Hepatocyte (in vitro differentiated cells): ENCODE measurements at regions not wholly inside any gene's neighbourhood (a gene's known extent, or its start where the extent isn't known, plus 50 kb on each side); places are given as distances from the start of the nearest gene placed in this dataset.

ENCODE experiments used
- DNase-seq: peaks from one replicate; pipeline ENCODE4 v3.0.0-alpha.2; 2016; ENCODE audit warnings: low spot score
- H2AFZ ChIP-seq: fragments of 200-600 bp; sonication (generic); 2 replicates; pipeline ENCODE4 v1.6.0; 2016; ENCODE audit warnings: antibody characterized with exemption, mild to moderate bottlenecking
- H3K27ac ChIP-seq: fragments of 200-600 bp; sonication (generic); 2 replicates; pipeline ENCODE4 v1.5.1; 2016; ENCODE audit warnings: mild to moderate bottlenecking
- H3K27me3 ChIP-seq: fragments of 200-600 bp; sonication (generic); 2 replicates; pipeline ENCODE4 v1.6.1; 2016
- H3K36me3 ChIP-seq: fragments of 200-600 bp; sonication (generic); replicated peaks from 2 replicates; pipeline ENCODE4 v1.5.1; 2016; ENCODE audit warnings: low read depth; ENCODE audit not compliant: insufficient read depth
- H3K4me1 ChIP-seq: fragments of 200-600 bp; sonication (generic); 2 replicates; pipeline ENCODE4 v1.5.1; 2016; ENCODE audit warnings: mild to moderate bottlenecking, moderate library complexity; ENCODE audit not compliant: insufficient read depth
- H3K4me2 ChIP-seq: fragments of 200-600 bp; sonication (generic); 2 replicates; pipeline ENCODE4 v1.6.0; 2016
- H3K4me3 ChIP-seq: fragments of 200-600 bp; sonication (generic); 2 replicates; pipeline ENCODE4 v1.5.1; 2016; ENCODE audit warnings: mild to moderate bottlenecking
- H3K79me2 ChIP-seq: fragments of 200-600 bp; sonication (generic); 2 replicates; pipeline ENCODE4 v1.6.0; 2017; ENCODE audit warnings: mild to moderate bottlenecking
- H3K9me2 ChIP-seq: fragments of 200-600 bp; sonication (generic); replicated peaks from 2 replicates; pipeline ENCODE4 v1.6.0; 2017; ENCODE audit warnings: mild to moderate bottlenecking; ENCODE audit not compliant: insufficient read depth
- H3K9me3 ChIP-seq: fragments of 200-600 bp; sonication (generic); 2 replicates; pipeline ENCODE4 v1.5.1; 2016; ENCODE audit warnings: low read depth, mild to moderate bottlenecking
- H4K20me1 ChIP-seq: fragments of 200-600 bp; sonication (generic); 2 replicates; pipeline ENCODE4 v1.6.0; 2016; ENCODE audit warnings: mild to moderate bottlenecking; ENCODE audit not compliant: insufficient read depth, poor library complexity, severe bottlenecking
- CTCF ChIP-seq: fragments of 200-600 bp; sonication (generic); IDR thresholded peaks from 2 replicates; pipeline ENCODE4 v1.5.1; 2016; ENCODE audit warnings: antibody characterized with exemption, mild to moderate bottlenecking; ENCODE audit not compliant: poor library complexity
- EZH2 ChIP-seq: fragments of 200-600 bp; sonication (generic); IDR thresholded peaks from 2 replicates; pipeline ENCODE4 v1.6.1; 2016; ENCODE audit warnings: antibody characterized with exemption, mild to moderate bottlenecking, borderline replicate concordance
- EZH2phosphoT487 ChIP-seq: fragments of 200-600 bp; sonication (generic); IDR thresholded peaks from one replicate; pipeline ENCODE4 v1.6.1; 2018; ENCODE audit warnings: antibody characterized with exemption, mild to moderate bottlenecking, low read depth, moderate library complexity; ENCODE audit not compliant: unreplicated experiment, severe bottlenecking
- WGBS: methylation state at CpG from one replicate; pipeline ENCODE4 v1.1.6; 2016; ENCODE audit warnings: low lambda C conversion rate; ENCODE audit errors: missing lambda C conversion rate; 5-methylcytosine and 5-hydroxymethylcytosine counted together

- Histone ChIP-seq H3K4me1 (peaks cover 4% of the 10 kb centered on the region), H3K36me3 (no peaks in the 10 kb centered on the region), H3K9me3 (no peaks in the 10 kb centered on the region), H4K20me1 (no peaks in the 10 kb centered on the region), H3K27me3 (no peaks in the 10 kb centered on the region), H2AFZ (no peak overlapping the region), H3K79me2 (no peaks in the 10 kb centered on the region), H3K9me2 (no peaks in the 10 kb centered on the region), H3K4me3 (no peak overlapping the region), H3K27ac (peak overlapping the region; percentile 55), H3K4me2 (no peak overlapping the region)
- WGBS = 85% methylated on average over 29 of the region's 31 CpGs
- TF ChIP-seq CTCF = no peak
- no peak for DNase-seq
These were observed 56.6 kb upstream of the SMOC2 start for GRCh38 chr6:168384045-168385036.

- no peak overlapping the region for H3K4me2 ChIP-seq
- no peaks in the 10 kb centered on the region for H3K27me3 ChIP-seq
- H3K36me3 ChIP-seq = no peaks in the 10 kb centered on the region
- H3K9me3 ChIP-seq = no peaks in the 10 kb centered on the region
- TF ChIP-seq CTCF (no peak), EZH2 (no peak), EZH2phosphoT487 (no peak)
- DNase-seq = no peak
- WGBS = 63% methylated on average over 18 of the region's 18 CpGs
- H3K4me3 ChIP-seq = no peak overlapping the region
- H3K27ac ChIP-seq = peak overlapping the region; percentile 55
- H3K79me2 ChIP-seq = no peaks in the 10 kb centered on the region
- peaks cover 4% of the 10 kb centered on the region for H3K4me1 ChIP-seq
- H3K9me2 ChIP-seq = no peaks in the 10 kb centered on the region
- no peak overlapping the region for H2AFZ ChIP-seq
- no peaks in the 10 kb centered on the region for H4K20me1 ChIP-seq
These were observed 55.8 kb upstream of the SMOC2 start for GRCh38 chr6:168385037-168385759.

- no peaks in the 10 kb centered on the region for H3K9me2 ChIP-seq
- no peak for DNase-seq
- no peaks in the 10 kb centered on the region for H3K27me3 ChIP-seq
- H2AFZ ChIP-seq = no peak overlapping the region
- H3K4me2 ChIP-seq = no peak overlapping the region
- H4K20me1 ChIP-seq = no peaks in the 10 kb centered on the region
- H3K27ac ChIP-seq = no peak overlapping the region
- peaks cover 4% of the 10 kb centered on the region for H3K4me1 ChIP-seq
- H3K79me2 ChIP-seq = no peaks in the 10 kb centered on the region
- no peaks in the 10 kb centered on the region for H3K9me3 ChIP-seq
- H3K4me3 ChIP-seq = no peak overlapping the region
- TF ChIP-seq EZH2 = no peak
- TF ChIP-seq EZH2phosphoT487 = no peak
- TF ChIP-seq CTCF = no peak
- WGBS = 85% methylated on average over 9 of the region's 9 CpGs
- no peaks in the 10 kb centered on the region for H3K36me3 ChIP-seq
These were observed 54.9 kb upstream of the SMOC2 start for GRCh38 chr6:168385858-168386735.
